Fibroblast of lung (primary cell): ENCODE measurements at regions not wholly inside any gene's neighbourhood (a gene's known extent, or its start where the extent isn't known, plus 50 kb on each side); places are given as distances from the start of the nearest gene placed in this dataset.
"Not testable (repeated sequence)": the region's sequence is repeated elsewhere in the genome, so short reads cannot be mapped to it uniquely, and the experiment has no call there.

Experiments
- DNase-seq, 2 donors: peaks; one replicate each; pipeline versions ENCODE4 v3.0.0 to v3.0.0-alpha.2; 2010; ENCODE audit warnings: low read depth in 2 of 2
- H2AFZ ChIP-seq: 2 replicates; pipeline ENCODE4 v1.5.1; 2012; ENCODE audit warnings: low read length, control low read depth, inconsistent platforms
- H3K27ac ChIP-seq: 2 replicates; pipeline ENCODE4 v1.5.1; 2011; ENCODE audit warnings: low read length, control low read depth; ENCODE audit not compliant: insufficient read depth
- H3K27me3 ChIP-seq: 2 replicates; pipeline ENCODE4 v1.5.1; 2011; ENCODE audit warnings: mild to moderate bottlenecking, low read length; ENCODE audit not compliant: control insufficient read depth, insufficient read depth
- H3K36me3 ChIP-seq: 2 replicates; pipeline ENCODE4 v1.5.1; 2011; ENCODE audit warnings: low read length; ENCODE audit not compliant: control insufficient read depth, insufficient read depth
- H3K4me1 ChIP-seq: 2 replicates; pipeline ENCODE4 v1.5.1; 2011; ENCODE audit warnings: low read length; ENCODE audit not compliant: control insufficient read depth, insufficient read depth; ENCODE audit errors: extremely low read depth
- H3K4me2 ChIP-seq: 2 replicates; pipeline ENCODE4 v1.5.1; 2011; ENCODE audit warnings: low read length, control low read depth; ENCODE audit not compliant: insufficient read depth; ENCODE audit errors: extremely low read depth
- H3K4me3 ChIP-seq, 4 experiments: fragments of 200-600 bp in 1 of 4; sonication (generic) in 1 of 4; replicated peaks in 1 of 4; 2 replicates each; pipeline ENCODE4 v1.5.1; 2011 to 2016; ENCODE audit warnings: low read length in 4 of 4, low read depth in 3 of 4, mild to moderate bottlenecking in 3 of 4, control low read depth in 2 of 4, inconsistent platforms in 1 of 4, mixed read lengths in 1 of 4; ENCODE audit not compliant: insufficient read depth in 1 of 4; ENCODE audit errors: control extremely low read depth in 1 of 4
- H3K79me2 ChIP-seq: 2 replicates; pipeline ENCODE4 v1.5.1; 2012; ENCODE audit warnings: mild to moderate bottlenecking, low read length, inconsistent platforms; ENCODE audit not compliant: control insufficient read depth, insufficient read depth
- H3K9ac ChIP-seq: 2 replicates; pipeline ENCODE4 v1.5.1; 2011; ENCODE audit warnings: mild to moderate bottlenecking, low read length, control low read depth; ENCODE audit not compliant: insufficient read depth
- H3K9me3 ChIP-seq: 2 replicates; pipeline ENCODE4 v1.5.1; 2012; ENCODE audit warnings: low read depth, low read length; ENCODE audit not compliant: control insufficient read depth, insufficient read depth
- H4K20me1 ChIP-seq: 2 replicates; pipeline ENCODE4 v1.5.1; 2011; ENCODE audit warnings: low read length; ENCODE audit not compliant: control insufficient read depth, insufficient read depth; ENCODE audit errors: extremely low read depth
- CTCF ChIP-seq, 2 donors: IDR thresholded peaks in 1 of 2; conservative IDR thresholded peaks in 1 of 2; 1 replicate in 1 of 2; 2 replicates in 1 of 2; pipeline ENCODE4 v1.5.1; 2011 to 2012; ENCODE audit warnings: low read length in 2 of 2, control low read depth in 1 of 2, inconsistent platforms in 1 of 2, low read depth in 1 of 2, mild to moderate bottlenecking in 1 of 2
- EZH2 ChIP-seq: IDR thresholded peaks from 2 replicates; pipeline ENCODE4 v1.5.1; 2012; ENCODE audit warnings: low read length, control low read depth, mild to moderate bottlenecking; ENCODE audit errors: missing control alignments

GRCh38 chr6:150307520-150307919 lies 61.3 kb upstream of the IYD start:
- Histone ChIP-seq H3K4me1 (no peaks in the 10 kb centered on the region), H3K27ac (no peak overlapping the region), H2AFZ (no peak overlapping the region), H3K36me3 (no peaks in the 10 kb centered on the region), H3K9ac (no peak overlapping the region), H3K27me3 (no peaks in the 10 kb centered on the region), H3K4me2 (no peak overlapping the region), H4K20me1 (no peaks in the 10 kb centered on the region), H3K79me2 (no peaks in the 10 kb centered on the region), H3K9me3 (no peaks in the 10 kb centered on the region), H3K4me3 (no peak overlapping the region)
- DNase-seq, result no peak
- TF ChIP-seq EZH2 (no peak), CTCF (conservative IDR thresholded peaks at IDR 0.05 in 1 of 2, IDR thresholded peaks at IDR 0.05 in 1 of 2; ENCODE audit: low read depth in 1 of 2, low read length in 2 of 2) (no peak)

- H3K9me3 ChIP-seq, result no peaks in the 10 kb centered on the region
- no peak overlapping the region for H3K27ac ChIP-seq
- H3K27me3 ChIP-seq, result no peaks in the 10 kb centered on the region
- DNase-seq, result no peak
- no peak overlapping the region for H3K9ac ChIP-seq
- no peaks in the 10 kb centered on the region for H3K36me3 ChIP-seq
- H3K4me1 ChIP-seq, result no peaks in the 10 kb centered on the region
- TF ChIP-seq EZH2, result no peak
- no peak for TF ChIP-seq CTCF (conservative IDR thresholded peaks at IDR 0.05 in 1 of 2, IDR thresholded peaks at IDR 0.05 in 1 of 2; ENCODE audit: low read depth in 1 of 2, low read length in 2 of 2)
- H3K4me3 ChIP-seq, result no peak overlapping the region
- no peak overlapping the region for H2AFZ ChIP-seq
- H3K4me2 ChIP-seq, result no peak overlapping the region
- H4K20me1 ChIP-seq, result no peaks in the 10 kb centered on the region
- no peaks in the 10 kb centered on the region for H3K79me2 ChIP-seq
Observed at GRCh38 chr6:150308812-150309645, 59.8 kb upstream of the IYD start.

GRCh38 chr6:150310539-150310938 lies 58.3 kb upstream of the IYD start:
- no peaks in the 10 kb centered on the region for H3K79me2 ChIP-seq
- no peak overlapping the region for H3K9ac ChIP-seq
- no peak for DNase-seq
- H3K9me3 ChIP-seq, result no peaks in the 10 kb centered on the region
- no peaks in the 10 kb centered on the region for H4K20me1 ChIP-seq
- H3K4me2 ChIP-seq, result no peak overlapping the region
- no peaks in the 10 kb centered on the region for H3K27me3 ChIP-seq
- H3K36me3 ChIP-seq, result no peaks in the 10 kb centered on the region
- H3K27ac ChIP-seq, result no peak overlapping the region
- TF ChIP-seq CTCF (conservative IDR thresholded peaks at IDR 0.05 in 1 of 2, IDR thresholded peaks at IDR 0.05 in 1 of 2; ENCODE audit: low read depth in 1 of 2, low read length in 2 of 2) (no peak), EZH2 (no peak)
- no peaks in the 10 kb centered on the region for H3K4me1 ChIP-seq
- H2AFZ ChIP-seq, result no peak overlapping the region
- H3K4me3 ChIP-seq, result no peak overlapping the region

- not testable (repeated sequence) for H3K36me3 ChIP-seq, H3K27me3 ChIP-seq, DNase-seq
Observed at GRCh38 chr6:150311149-150311944, 57.5 kb upstream of the IYD start.

More at GRCh38 chr6:150311149-150311944, 57.5 kb upstream of the IYD start:
- H4K20me1 ChIP-seq, H2AFZ ChIP-seq, H3K4me1 ChIP-seq, H3K4me2 ChIP-seq, H3K4me3 ChIP-seq, H3K79me2 ChIP-seq, H3K9ac ChIP-seq, H3K9me3 ChIP-seq, H3K27ac ChIP-seq: not testable (repeated sequence)
